B cell (primary cell): ENCODE measurements at regions not wholly inside any gene's neighbourhood (a gene's known extent, or its start where the extent isn't known, plus 50 kb on each side); places are given as distances from the start of the nearest gene placed in this dataset.

ENCODE experiments used
- ATAC-seq: fragments of 200-7000 bp; cut with Tn5 transposase; one replicate; pipeline ENCODE4 v1.10.0; 2021; ENCODE audit warnings: low read depth, mild to moderate bottlenecking, moderate number of reproducible peaks, moderate library complexity
- CTCF ChIA-PET: fragments of 350-600 bp; sonication (Branson Sonifier 250); formaldehyde crosslinking; loops from one replicate; lab custom pipeline; 2021; ENCODE audit warnings: antibody characterized with exemption, inconsistent platforms; lab: Charles Lee
- POLR2A ChIA-PET: fragments of 350-600 bp; sonication (Branson Sonifier 250); formaldehyde crosslinking; loops from one replicate; lab custom pipeline; 2021; ENCODE audit warnings: antibody characterized with exemption; lab: Charles Lee
- DNase-seq: peaks from one replicate; pipeline ENCODE4 v3.0.0; 2013
- H2AFZ ChIP-seq: 2 replicates; pipeline ENCODE4 v1.6.1; 2012; ENCODE audit warnings: mild to moderate bottlenecking, low read depth, low read length; ENCODE audit not compliant: insufficient read depth, poor library complexity, severe bottlenecking
- H3K27ac ChIP-seq, 2 donors: 1 replicate in 1 of 2; 2 replicates in 1 of 2; pipeline ENCODE4 v1.5.1; 2012 to 2013; ENCODE audit warnings: low read length in 2 of 2, mild to moderate bottlenecking in 2 of 2, moderate library complexity in 1 of 2
- H3K27me3 ChIP-seq, 4 experiments: fragments of 200-600 bp in 1 of 4; sonication (generic) in 1 of 4; replicated peaks in 1 of 4; 1 replicate in 2 of 4; 2 replicates in 2 of 4; pipeline versions ENCODE4 v1.6.1 to v1.7.0; 2013 to 2016; ENCODE audit warnings: low read length in 3 of 4, mild to moderate bottlenecking in 2 of 4, mixed read lengths in 1 of 4, moderate library complexity in 1 of 4; ENCODE audit not compliant: insufficient read depth in 4 of 4, control insufficient read depth in 3 of 4; ENCODE audit errors: control extremely low read depth in 1 of 4
- H3K36me3 ChIP-seq, 2 experiments: replicated peaks in 1 of 2; 1 replicate in 1 of 2; 2 replicates in 1 of 2; pipeline versions ENCODE4 v1.6.1 to v1.7.1; 2013; ENCODE audit warnings: low read length in 1 of 2; ENCODE audit not compliant: insufficient read depth in 2 of 2, control insufficient read depth in 1 of 2; ENCODE audit errors: control extremely low read depth in 1 of 2, extremely low read depth in 1 of 2
- H3K4me1 ChIP-seq, 2 donors: fragments of 200-600 bp in 1 of 2; sonication (generic) in 1 of 2; 1 replicate in 1 of 2; 2 replicates in 1 of 2; pipeline versions ENCODE4 v1.5.1 to v1.6.1; 2013 to 2017; ENCODE audit warnings: low read length in 2 of 2; ENCODE audit not compliant: control insufficient read depth in 2 of 2, insufficient read depth in 2 of 2
- H3K4me2 ChIP-seq: replicated peaks from 2 replicates; pipeline ENCODE3; 2012; ENCODE audit warnings: mild to moderate bottlenecking, low read depth, low read length; ENCODE audit not compliant: poor library complexity, severe bottlenecking
- H3K4me3 ChIP-seq, 5 experiments: fragments of 200-600 bp in 1 of 5; sonication (generic) in 1 of 5; 1 replicate in 3 of 5; 2 replicates in 2 of 5; pipeline versions ENCODE4 v1.5.1 to v1.7.0; 2011 to 2016; ENCODE audit warnings: low read length in 4 of 5, mild to moderate bottlenecking in 4 of 5, low read depth in 2 of 5, control low read depth in 1 of 5, moderate library complexity in 1 of 5; ENCODE audit not compliant: insufficient read depth in 1 of 5; ENCODE audit errors: control extremely low read depth in 1 of 5, extremely low read depth in 1 of 5
- H3K79me2 ChIP-seq: fragments of 200-600 bp; sonication (generic); one replicate; pipeline ENCODE4 v1.6.0; 2016; ENCODE audit warnings: low read length; ENCODE audit not compliant: control insufficient read depth, insufficient read depth
- H3K9ac ChIP-seq: fragments of 200-600 bp; sonication (generic); 2 replicates; pipeline ENCODE4 v1.6.1; 2017; ENCODE audit warnings: mild to moderate bottlenecking, low read length, moderate library complexity
- H3K9me3 ChIP-seq, 3 donors: one replicate each; pipeline versions ENCODE4 v1.6.1 to v1.7.1; 2013; ENCODE audit warnings: low read length in 2 of 3; ENCODE audit not compliant: control insufficient read depth in 2 of 3, insufficient read depth in 1 of 3; ENCODE audit errors: control extremely low read depth in 1 of 3
- H4K20me1 ChIP-seq: 2 replicates; pipeline ENCODE4 v1.6.0; 2012; ENCODE audit warnings: mild to moderate bottlenecking, low read length; ENCODE audit not compliant: insufficient read depth, control insufficient read depth, poor library complexity, severe bottlenecking
- H3K27ac Mint-ChIP-seq: one replicate; pipeline ENCODE4 v1.8.0; 2021; ENCODE audit warnings: mixed read lengths
- H3K27me3 Mint-ChIP-seq: one replicate; pipeline ENCODE4 v1.8.0; 2021; ENCODE audit warnings: mixed read lengths
- H3K4me1 Mint-ChIP-seq: one replicate; pipeline ENCODE4 v1.8.0; 2021; ENCODE audit warnings: mixed read lengths
- H3K4me3 Mint-ChIP-seq: one replicate; pipeline ENCODE4 v1.8.0; 2021; ENCODE audit warnings: mixed read lengths
- H3K9me3 Mint-ChIP-seq: one replicate; pipeline ENCODE4 v1.8.0; 2022; ENCODE audit warnings: mixed read lengths; ENCODE audit not compliant: insufficient read depth
- CTCF ChIP-seq: fragments of 200-600 bp; IDR thresholded peaks from one replicate; pipeline ENCODE4 v1.8.0; 2022; ENCODE audit warnings: antibody characterized with exemption, mild to moderate bottlenecking
- EZH2 ChIP-seq: IDR thresholded peaks from 2 replicates; pipeline ENCODE4 v1.6.1; 2012; ENCODE audit warnings: borderline replicate concordance, low read depth, mild to moderate bottlenecking, moderate library complexity, low read length; ENCODE audit not compliant: insufficient read depth, poor library complexity, severe bottlenecking
- whole genome bisulfite sequencing: methylation state at CpG from one replicate; pipeline ENCODE4 v1.1.5; 2013; ENCODE audit warnings: missing lambda C conversion rate; ENCODE audit not compliant: insufficient coverage; 5-methylcytosine and 5-hydroxymethylcytosine counted together
- intact Hi-C: fragments of 100-400 bp; cut with micrococcal nuclease; formaldehyde crosslinking; loops from one replicate; pipeline ENCODE4 v1.10.0; 2022

GRCh38 chr3:191715585-191715984 is 254.6 kb downstream of the PYDC2 start:
- no peaks in the 10 kb centered on the region for H3K4me1 ChIP-seq
- H2AFZ ChIP-seq, result no peak overlapping the region
- no peak overlapping the region for H3K27ac ChIP-seq
- no peaks in the 10 kb centered on the region for H3K27me3 ChIP-seq
- H3K9ac ChIP-seq, result no peak overlapping the region
- DNase-seq (no peak), ATAC-seq (no peak)
- no peaks in the 10 kb centered on the region for H4K20me1 ChIP-seq
- Mint-ChIP-seq H3K9me3 (no peaks in the 10 kb centered on the region), H3K27me3 (no peaks in the 10 kb centered on the region), H3K27ac (no peak overlapping the region), H3K4me3 (no peak overlapping the region), H3K4me1 (no peaks in the 10 kb centered on the region)
- no peak overlapping the region for H3K4me3 ChIP-seq
- no peak overlapping the region for H3K4me2 ChIP-seq
- ChIA-PET POLR2A (no interaction called here), CTCF (interaction anchor here (0.5 kb wide), 1 partner anchor 159 kb away, joined by 3 read pairs; no protein-coding TSS in a partner anchor)
- intact Hi-C loops, result no loop called here
- H3K36me3 ChIP-seq, result no peaks in the 10 kb centered on the region
- no peaks in the 10 kb centered on the region for H3K9me3 ChIP-seq
- TF ChIP-seq EZH2 (no peak), CTCF (no peak)
- no CpG with 5 or more reads among the region's 1 CpG for WGBS
- H3K79me2 ChIP-seq, result no peaks in the 10 kb centered on the region

GRCh38 chr3:191721390-191721861 is 260.5 kb downstream of the PYDC2 start:
- Histone ChIP-seq H3K9me3 (no peaks in the 10 kb centered on the region), H3K9ac (no peak overlapping the region), H4K20me1 (no peaks in the 10 kb centered on the region), H3K4me1 (no peaks in the 10 kb centered on the region), H2AFZ (no peak overlapping the region), H3K27me3 (no peaks in the 10 kb centered on the region), H3K79me2 (no peaks in the 10 kb centered on the region), H3K4me3 (no peak overlapping the region), H3K27ac (no peak overlapping the region), H3K36me3 (no peaks in the 10 kb centered on the region), H3K4me2 (no peak overlapping the region)
- 28% methylated on average over 2 of the region's 4 CpGs for WGBS
- DNase-seq, result no peak
- POLR2A ChIA-PET, result no interaction called here
- Mint-ChIP-seq H3K4me3 (no peak overlapping the region), H3K27ac (no peak overlapping the region), H3K9me3 (no peaks in the 10 kb centered on the region), H3K27me3 (no peaks in the 10 kb centered on the region), H3K4me1 (no peaks in the 10 kb centered on the region)
- no peak for ATAC-seq
- TF ChIP-seq EZH2, result no peak
- TF ChIP-seq CTCF, result no peak
- intact Hi-C loops, result no loop called here
- CTCF ChIA-PET, result no interaction called here
